Skeletal muscle satellite cell (primary cell): ENCODE measurements at regions not wholly inside any gene's neighbourhood (a gene's known extent, or its start where the extent isn't known, plus 50 kb on each side); places are given as distances from the start of the nearest gene placed in this dataset.
"Not testable (repeated sequence)": the region's sequence is repeated elsewhere in the genome, so short reads cannot be mapped to it uniquely, and the experiment has no call there.

Experiments used
- H3K27me3 ChIP-seq: 2 replicates; pipeline ENCODE4 v1.7.0; 2013; ENCODE audit warnings: low read length; ENCODE audit not compliant: control insufficient read depth, insufficient read depth
- H3K36me3 ChIP-seq: 2 replicates; pipeline ENCODE4 v1.7.0; 2013; ENCODE audit warnings: mild to moderate bottlenecking, control low read depth, low read length; ENCODE audit not compliant: insufficient read depth
- H3K4me1 ChIP-seq: 2 replicates; pipeline ENCODE4 v1.7.0; 2013; ENCODE audit warnings: low read length; ENCODE audit not compliant: control insufficient read depth, insufficient read depth
- H3K4me2 ChIP-seq: 2 replicates; pipeline ENCODE4 v1.7.0; 2013; ENCODE audit warnings: mild to moderate bottlenecking, low read length
- H3K4me3 ChIP-seq: 2 replicates; pipeline ENCODE4 v1.7.0; 2013; ENCODE audit warnings: low read length
- H3K9ac ChIP-seq: 2 replicates; pipeline ENCODE4 v1.7.0; 2013; ENCODE audit warnings: mild to moderate bottlenecking, low read depth, low read length, moderate library complexity
- H3K9me3 ChIP-seq: replicated peaks from 2 replicates; pipeline ENCODE4 v1.7.0; 2013; ENCODE audit warnings: mild to moderate bottlenecking, control low read depth, low read length

GRCh38 chr12:33770652-33771051 lies 251.6 kb upstream of the ALG10 start:
- no peak overlapping the region for H3K4me3 ChIP-seq
- no peaks in the 10 kb centered on the region for H3K36me3 ChIP-seq
- no peaks in the 10 kb centered on the region for H3K4me1 ChIP-seq

GRCh38 chr12:33771889-33772288 lies 250.4 kb upstream of the ALG10 start:
- H3K4me3 ChIP-seq: no peak overlapping the region
- no peaks in the 10 kb centered on the region for H3K36me3 ChIP-seq

More at GRCh38 chr12:33770652-33771051, 251.6 kb upstream of the ALG10 start:
- no peaks in the 10 kb centered on the region for H3K9me3 ChIP-seq
- no peak overlapping the region for H3K9ac ChIP-seq
- no peaks in the 10 kb centered on the region for H3K27me3 ChIP-seq
- no peak overlapping the region for H3K4me2 ChIP-seq

GRCh38 chr12:33773091-33773490 lies 249.2 kb upstream of the ALG10 start:
- not testable (repeated sequence) for H3K27me3 ChIP-seq, H3K9me3 ChIP-seq, H3K4me1 ChIP-seq, H3K4me2 ChIP-seq, H3K4me3 ChIP-seq, H3K36me3 ChIP-seq, H3K9ac ChIP-seq

More at GRCh38 chr12:33771889-33772288, 250.4 kb upstream of the ALG10 start:
- Histone ChIP-seq H3K9me3 (no peaks in the 10 kb centered on the region), H3K27me3 (no peaks in the 10 kb centered on the region), H3K9ac (no peak overlapping the region), H3K4me1 (no peaks in the 10 kb centered on the region), H3K4me2 (no peak overlapping the region)

GRCh38 chr12:33786532-33786931 lies 235.8 kb upstream of the ALG10 start:
- Histone ChIP-seq H3K4me3 (no peak overlapping the region), H3K27me3 (no peaks in the 10 kb centered on the region), H3K9ac (no peak overlapping the region), H3K36me3 (no peaks in the 10 kb centered on the region), H3K4me2 (no peak overlapping the region), H3K4me1 (no peaks in the 10 kb centered on the region), H3K9me3 (no peaks in the 10 kb centered on the region)

- Histone ChIP-seq H3K9ac (no peak overlapping the region), H3K27me3 (no peaks in the 10 kb centered on the region), H3K4me2 (no peak overlapping the region), H3K4me1 (no peaks in the 10 kb centered on the region), H3K36me3 (no peaks in the 10 kb centered on the region), H3K9me3 (no peaks in the 10 kb centered on the region), H3K4me3 (no peak overlapping the region)
These were observed 227.3 kb upstream of the ALG10 start for GRCh38 chr12:33794954-33795353.

- no peaks in the 10 kb centered on the region for H3K9me3 ChIP-seq
- no peak overlapping the region for H3K9ac ChIP-seq
- no peaks in the 10 kb centered on the region for H3K4me1 ChIP-seq
- no peak overlapping the region for H3K4me3 ChIP-seq
- H3K27me3 ChIP-seq: no peaks in the 10 kb centered on the region
- no peak overlapping the region for H3K4me2 ChIP-seq
- H3K36me3 ChIP-seq: no peaks in the 10 kb centered on the region
These were observed 226.8 kb upstream of the ALG10 start for GRCh38 chr12:33795536-33795935.

- no peaks in the 10 kb centered on the region for H3K27me3 ChIP-seq
- H3K9me3 ChIP-seq: peaks cover 4% of the 10 kb centered on the region
- H3K4me1 ChIP-seq: no peaks in the 10 kb centered on the region
- H3K4me2 ChIP-seq: no peak overlapping the region
- H3K4me3 ChIP-seq: no peak overlapping the region
- no peaks in the 10 kb centered on the region for H3K36me3 ChIP-seq
- no peak overlapping the region for H3K9ac ChIP-seq
These were observed 208.8 kb upstream of the ALG10 start for GRCh38 chr12:33813536-33813935.

- H3K36me3 ChIP-seq: no peaks in the 10 kb centered on the region
- H3K9ac ChIP-seq: no peak overlapping the region
- no peak overlapping the region for H3K4me2 ChIP-seq
- peaks cover 4% of the 10 kb centered on the region for H3K9me3 ChIP-seq
- no peaks in the 10 kb centered on the region for H3K27me3 ChIP-seq
- H3K4me1 ChIP-seq: no peaks in the 10 kb centered on the region
- no peak overlapping the region for H3K4me3 ChIP-seq
These were observed 204.6 kb upstream of the ALG10 start for GRCh38 chr12:33817713-33818112.

- Histone ChIP-seq H3K4me2 (no peak overlapping the region), H3K9ac (no peak overlapping the region), H3K4me3 (no peak overlapping the region), H3K9me3 (peaks cover 4% of the 10 kb centered on the region), H3K27me3 (no peaks in the 10 kb centered on the region), H3K36me3 (no peaks in the 10 kb centered on the region), H3K4me1 (no peaks in the 10 kb centered on the region)
These were observed 204.0 kb upstream of the ALG10 start for GRCh38 chr12:33818313-33818712.

GRCh38 chr12:33825442-33825841 lies 196.9 kb upstream of the ALG10 start:
- Histone ChIP-seq H3K4me1 (no peaks in the 10 kb centered on the region), H3K9ac (no peak overlapping the region), H3K4me2 (no peak overlapping the region), H3K36me3 (no peaks in the 10 kb centered on the region), H3K4me3 (no peak overlapping the region), H3K9me3 (no peaks in the 10 kb centered on the region), H3K27me3 (no peaks in the 10 kb centered on the region)

- Histone ChIP-seq H3K9me3 (no peaks in the 10 kb centered on the region), H3K4me1 (no peaks in the 10 kb centered on the region), H3K27me3 (no peaks in the 10 kb centered on the region), H3K4me3 (no peak overlapping the region), H3K9ac (no peak overlapping the region), H3K36me3 (no peaks in the 10 kb centered on the region), H3K4me2 (no peak overlapping the region)
These were observed 196.2 kb upstream of the ALG10 start for GRCh38 chr12:33825986-33826602.

- H3K4me3 ChIP-seq: no peak overlapping the region
- no peak overlapping the region for H3K9ac ChIP-seq
- no peaks in the 10 kb centered on the region for H3K27me3 ChIP-seq
- no peaks in the 10 kb centered on the region for H3K36me3 ChIP-seq
- no peaks in the 10 kb centered on the region for H3K4me1 ChIP-seq
- H3K4me2 ChIP-seq: no peak overlapping the region
- no peaks in the 10 kb centered on the region for H3K9me3 ChIP-seq
These were observed 194.0 kb upstream of the ALG10 start for GRCh38 chr12:33828326-33828725.
